Keratinocyte (primary cell): ENCODE measurements at regions not wholly inside any gene's neighbourhood (a gene's known extent, or its start where the extent isn't known, plus 50 kb on each side); places are given as distances from the start of the nearest gene placed in this dataset.

ENCODE experiments used
- DNase-seq: peaks from one replicate; pipeline ENCODE4 v3.0.0-alpha.2; 2011; ENCODE audit warnings: low read depth, missing footprints, low spot score
- FAIRE-seq: peaks from 2 replicates; lab custom pipeline; 2011; peaks lifted over from hg19 to GRCh38; lab: Jason Lieb, UNC
- H2AFZ ChIP-seq: 2 replicates; pipeline ENCODE4 v1.6.0; 2012; ENCODE audit warnings: low read length, control low read depth, inconsistent platforms; ENCODE audit not compliant: control insufficient read depth
- H3K27ac ChIP-seq: 2 replicates; pipeline ENCODE4 v1.5.1; 2011; ENCODE audit warnings: low read length; ENCODE audit not compliant: control insufficient read depth, insufficient read depth
- H3K27me3 ChIP-seq: 3 replicates; pipeline ENCODE4 v1.6.0; 2011; ENCODE audit warnings: low read length; ENCODE audit not compliant: control insufficient read depth, insufficient read depth; ENCODE audit errors: extremely low read depth
- H3K36me3 ChIP-seq, 2 experiments: 2 replicates in 1 of 2; 3 replicates in 1 of 2; pipeline ENCODE4 v1.5.1; 2011; ENCODE audit warnings: low read length in 2 of 2, mild to moderate bottlenecking in 1 of 2; ENCODE audit not compliant: control insufficient read depth in 2 of 2, insufficient read depth in 2 of 2; ENCODE audit errors: extremely low read depth in 1 of 2
- H3K4me1 ChIP-seq: 3 replicates; pipeline ENCODE4 v1.5.1; 2011; ENCODE audit warnings: low read length; ENCODE audit not compliant: control insufficient read depth, insufficient read depth; ENCODE audit errors: extremely low read depth
- H3K4me2 ChIP-seq: 3 replicates; pipeline ENCODE4 v1.6.0; 2011; ENCODE audit warnings: low read depth, low read length; ENCODE audit not compliant: control insufficient read depth, insufficient read depth; ENCODE audit errors: extremely low read depth
- H3K4me3 ChIP-seq, 3 experiments: fragments of 200-600 bp in 1 of 3; sonication (generic) in 1 of 3; 2 replicates in 2 of 3; 3 replicates in 1 of 3; pipeline ENCODE4 v1.5.1; 2011 to 2016; ENCODE audit warnings: low read length in 3 of 3, mild to moderate bottlenecking in 3 of 3, control low read depth in 2 of 3, inconsistent platforms in 1 of 3, low read depth in 1 of 3, mixed read lengths in 1 of 3, mixed run types in 1 of 3, moderate library complexity in 1 of 3; ENCODE audit not compliant: control insufficient read depth in 2 of 3, insufficient read depth in 2 of 3; ENCODE audit errors: extremely low read depth in 1 of 3
- H3K79me2 ChIP-seq: 2 replicates; pipeline ENCODE4 v1.6.0; 2012; ENCODE audit warnings: low read length; ENCODE audit not compliant: control insufficient read depth, insufficient read depth
- H3K9ac ChIP-seq: 3 replicates; pipeline ENCODE4 v1.6.0; 2011; ENCODE audit warnings: low read length; ENCODE audit not compliant: control insufficient read depth, insufficient read depth; ENCODE audit errors: extremely low read depth
- H3K9me1 ChIP-seq: 3 replicates; pipeline ENCODE4 v1.6.0; 2011; ENCODE audit warnings: low read length; ENCODE audit not compliant: control insufficient read depth, insufficient read depth; ENCODE audit errors: extremely low read depth
- H3K9me3 ChIP-seq: 2 replicates; pipeline ENCODE4 v1.5.1; 2012; ENCODE audit warnings: low read depth, low read length; ENCODE audit not compliant: control insufficient read depth
- H4K20me1 ChIP-seq: 3 replicates; pipeline ENCODE4 v1.6.0; 2011; ENCODE audit warnings: low read length; ENCODE audit not compliant: control insufficient read depth, insufficient read depth; ENCODE audit errors: extremely low read depth
- EZH2 ChIP-seq: IDR thresholded peaks from one replicate; pipeline ENCODE4 v1.6.1; 2012; ENCODE audit warnings: inconsistent platforms, mild to moderate bottlenecking, low read length, moderate library complexity
- dilution Hi-C: fragments of 300-500 bp; cut with MboI; formaldehyde crosslinking; loops from one replicate; pipeline ENCODE4 v1.7.0; 2020; ENCODE audit warnings: low sequenced_read_pairs; ENCODE audit not compliant: extremely low pct_ligation_motif_present
- TF ChIP-seq, protein P1 (sequence below), 3 experiments: IDR thresholded peaks in 1 of 3; conservative IDR thresholded peaks in 1 of 3; optimal IDR thresholded peaks in 1 of 3; 2 replicates in 2 of 3; 3 replicates in 1 of 3; pipeline versions ENCODE3 to v1.5.1; 2011; ENCODE audit warnings: low read length in 3 of 3, mild to moderate bottlenecking in 3 of 3, moderate library complexity in 2 of 3, control low read depth in 1 of 3, inconsistent platforms in 1 of 3; ENCODE audit not compliant: insufficient read depth in 2 of 3; ENCODE audit errors: extremely low read depth in 1 of 3

GRCh38 chr5:136694258-136694657 is 328.9 kb upstream of the TRPC7 start:
- no peak overlapping the region for H3K9ac ChIP-seq
- no peaks in the 10 kb centered on the region for H4K20me1 ChIP-seq
- FAIRE-seq: no peak
- no peaks in the 10 kb centered on the region for H3K79me2 ChIP-seq
- H3K4me2 ChIP-seq: no peak overlapping the region
- no peak overlapping the region for H2AFZ ChIP-seq
- DNase-seq: no peak
- no peaks in the 10 kb centered on the region for H3K27me3 ChIP-seq
- no peaks in the 10 kb centered on the region for H3K36me3 ChIP-seq
- TF ChIP-seq EZH2: no peak
- TF ChIP-seq, protein P1, sequence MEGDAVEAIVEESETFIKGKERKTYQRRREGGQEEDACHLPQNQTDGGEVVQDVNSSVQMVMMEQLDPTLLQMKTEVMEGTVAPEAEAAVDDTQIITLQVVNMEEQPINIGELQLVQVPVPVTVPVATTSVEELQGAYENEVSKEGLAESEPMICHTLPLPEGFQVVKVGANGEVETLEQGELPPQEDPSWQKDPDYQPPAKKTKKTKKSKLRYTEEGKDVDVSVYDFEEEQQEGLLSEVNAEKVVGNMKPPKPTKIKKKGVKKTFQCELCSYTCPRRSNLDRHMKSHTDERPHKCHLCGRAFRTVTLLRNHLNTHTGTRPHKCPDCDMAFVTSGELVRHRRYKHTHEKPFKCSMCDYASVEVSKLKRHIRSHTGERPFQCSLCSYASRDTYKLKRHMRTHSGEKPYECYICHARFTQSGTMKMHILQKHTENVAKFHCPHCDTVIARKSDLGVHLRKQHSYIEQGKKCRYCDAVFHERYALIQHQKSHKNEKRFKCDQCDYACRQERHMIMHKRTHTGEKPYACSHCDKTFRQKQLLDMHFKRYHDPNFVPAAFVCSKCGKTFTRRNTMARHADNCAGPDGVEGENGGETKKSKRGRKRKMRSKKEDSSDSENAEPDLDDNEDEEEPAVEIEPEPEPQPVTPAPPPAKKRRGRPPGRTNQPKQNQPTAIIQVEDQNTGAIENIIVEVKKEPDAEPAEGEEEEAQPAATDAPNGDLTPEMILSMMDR (optimal IDR thresholded peaks at IDR 0.05 in 1 of 3, IDR thresholded peaks at IDR 0.05 in 1 of 3, conservative IDR thresholded peaks at IDR 0.05 in 1 of 3; ENCODE audit: extremely low read depth in 1 of 3, insufficient read depth in 2 of 3, low read length in 3 of 3): no peak
- no peaks in the 10 kb centered on the region for H3K9me1 ChIP-seq
- dilution Hi-C loops: no loop called here
- H3K9me3 ChIP-seq: no peaks in the 10 kb centered on the region
- H3K4me1 ChIP-seq: no peaks in the 10 kb centered on the region
- H3K27ac ChIP-seq: no peak overlapping the region
- H3K4me3 ChIP-seq: no peak overlapping the region

- TF ChIP-seq, protein P1 (optimal IDR thresholded peaks at IDR 0.05 in 1 of 3, IDR thresholded peaks at IDR 0.05 in 1 of 3, conservative IDR thresholded peaks at IDR 0.05 in 1 of 3; ENCODE audit: extremely low read depth in 1 of 3, insufficient read depth in 2 of 3, low read length in 3 of 3): no peak
- TF ChIP-seq EZH2: no peak
- DNase-seq: no peak
- dilution Hi-C loops: no loop called here
Measured at GRCh38 chr5:136689552-136689951, 324.2 kb upstream of the TRPC7 start.

More at GRCh38 chr5:136689552-136689951, 324.2 kb upstream of the TRPC7 start:
- Histone ChIP-seq H3K9me3 (no peaks in the 10 kb centered on the region), H3K4me1 (no peaks in the 10 kb centered on the region), H3K9ac (no peak overlapping the region), H3K4me2 (no peak overlapping the region), H4K20me1 (no peaks in the 10 kb centered on the region), H3K27ac (no peak overlapping the region), H2AFZ (no peak overlapping the region), H3K79me2 (no peaks in the 10 kb centered on the region), H3K27me3 (no peaks in the 10 kb centered on the region), H3K4me3 (no peak overlapping the region), H3K9me1 (no peaks in the 10 kb centered on the region), H3K36me3 (no peaks in the 10 kb centered on the region)
- FAIRE-seq: no peak
